ENCODE measurements at regions not wholly inside any gene's neighbourhood (a gene's known extent, or its start where the extent isn't known, plus 50 kb on each side); places are given as distances from the start of the nearest gene placed in this dataset.

GRCh38 chr2:120554625-120555032 lies 181.0 kb upstream of the GLI2 start:
- no peak for ATAC-seq (ENCODE audit: poor library complexity)
- Mint-ChIP-seq H3K4me1 (ENCODE audit: low read depth) (no peaks in the 10 kb centered on the region), H3K27ac (no peak overlapping the region), H3K27me3 (peaks cover 35% of the 10 kb centered on the region), H3K4me3 (no peak overlapping the region), H3K9me3 (no peaks in the 10 kb centered on the region), H3K36me3 (ENCODE audit: low read depth) (no peaks in the 10 kb centered on the region)
- H3K36me3 ChIP-seq (ENCODE audit: insufficient read depth, low read length) = no peaks in the 10 kb centered on the region
- POLR2A ChIA-PET = no interaction called here
- CTCF ChIA-PET = no interaction called here
- intact Hi-C loops (cut with DNase I, micrococcal nuclease) = no loop called here
- H3K9me3 ChIP-seq (ENCODE audit: control insufficient read depth in 1 of 2, insufficient read depth in 1 of 2, low read length in 2 of 2) = no peaks in the 10 kb centered on the region
- TF ChIP-seq CTCF (IDR thresholded peaks at IDR 0.05) = no peak
- H3K27ac ChIP-seq (ENCODE audit: low read depth in 1 of 2, low read length in 2 of 2) = no peak overlapping the region
- no peak overlapping the region for H3K4me3 ChIP-seq (ENCODE audit: low read length)
- DNase-seq = no peak
- peaks cover 5 to 30% of the 10 kb centered on the region in 2 experiments for H3K27me3 ChIP-seq (ENCODE audit: control insufficient read depth in 1 of 2, insufficient read depth in 2 of 2, low read length in 2 of 2)
- H3K4me1 ChIP-seq (ENCODE audit: insufficient read depth, low read length) = no peaks in the 10 kb centered on the region

GRCh38 chr2:120555092-120555491 lies 180.6 kb upstream of the GLI2 start:
- no peak for TF ChIP-seq CTCF (IDR thresholded peaks at IDR 0.05)
- Histone ChIP-seq H3K4me1 (ENCODE audit: insufficient read depth, low read length) (no peaks in the 10 kb centered on the region), H3K27ac (ENCODE audit: low read depth in 1 of 2, low read length in 2 of 2) (no peak overlapping the region), H3K9me3 (ENCODE audit: control insufficient read depth in 1 of 2, insufficient read depth in 1 of 2, low read length in 2 of 2) (no peaks in the 10 kb centered on the region), H3K36me3 (ENCODE audit: insufficient read depth, low read length) (no peaks in the 10 kb centered on the region), H3K4me3 (ENCODE audit: low read length) (no peak overlapping the region), H3K27me3 (ENCODE audit: control insufficient read depth in 1 of 2, insufficient read depth in 2 of 2, low read length in 2 of 2) (peaks cover 5 to 30% of the 10 kb centered on the region in 2 experiments)
- intact Hi-C loops (cut with DNase I, micrococcal nuclease) = no loop called here
- Mint-ChIP-seq H3K4me1 (ENCODE audit: low read depth) (no peaks in the 10 kb centered on the region), H3K27ac (no peak overlapping the region), H3K4me3 (no peak overlapping the region), H3K9me3 (no peaks in the 10 kb centered on the region), H3K27me3 (peaks cover 35% of the 10 kb centered on the region), H3K36me3 (ENCODE audit: low read depth) (no peaks in the 10 kb centered on the region)
- CTCF ChIA-PET = no interaction called here
- DNase-seq (no peak), ATAC-seq (ENCODE audit: poor library complexity) (no peak)
- POLR2A ChIA-PET = no interaction called here

GRCh38 chr2:120556911-120557310 lies 178.8 kb upstream of the GLI2 start:
- no peaks in the 10 kb centered on the region for H3K9me3 ChIP-seq (ENCODE audit: control insufficient read depth in 1 of 2, insufficient read depth in 1 of 2, low read length in 2 of 2)
- H3K27ac Mint-ChIP-seq = no peak overlapping the region
- ChIA-PET POLR2A (no interaction called here), CTCF (no interaction called here)
- H3K27me3 Mint-ChIP-seq = peaks cover 33% of the 10 kb centered on the region
- DNase-seq = no peak
- no peaks in the 10 kb centered on the region for H3K36me3 ChIP-seq (ENCODE audit: insufficient read depth, low read length)
- intact Hi-C loops (cut with DNase I, micrococcal nuclease) = no loop called here
- no peak overlapping the region for H3K4me3 Mint-ChIP-seq
- no peak for ATAC-seq (ENCODE audit: poor library complexity)
- H3K27me3 ChIP-seq (ENCODE audit: control insufficient read depth in 1 of 2, insufficient read depth in 2 of 2, low read length in 2 of 2) = peaks cover 5 to 30% of the 10 kb centered on the region in 2 experiments
- no peak overlapping the region for H3K27ac ChIP-seq (ENCODE audit: low read depth in 1 of 2, low read length in 2 of 2)
- H3K4me1 ChIP-seq (ENCODE audit: insufficient read depth, low read length) = no peaks in the 10 kb centered on the region
- no peaks in the 10 kb centered on the region for H3K36me3 Mint-ChIP-seq (ENCODE audit: low read depth)
- TF ChIP-seq CTCF (IDR thresholded peaks at IDR 0.05) = no peak
- no peaks in the 10 kb centered on the region for H3K4me1 Mint-ChIP-seq (ENCODE audit: low read depth)
- H3K9me3 Mint-ChIP-seq = no peaks in the 10 kb centered on the region
- no peak overlapping the region for H3K4me3 ChIP-seq (ENCODE audit: low read length)
